HG02852 (cell line): ENCODE measurements at regions not wholly inside any gene's neighbourhood (a gene's known extent, or its start where the extent isn't known, plus 50 kb on each side); places are given as distances from the start of the nearest gene placed in this dataset.
"Not testable (repeated sequence)": the region's sequence is repeated elsewhere in the genome, so short reads cannot be mapped to it uniquely, and the experiment has no call there.

ENCODE experiments used
- ATAC-seq: cut with Tn5 transposase; IDR thresholded peaks from one replicate; pipeline ENCODE4 v1.9.1; 2021; ENCODE audit warnings: mild to moderate bottlenecking, moderate library complexity; ENCODE audit not compliant: unreplicated experiment

GRCh38 chr2:144988591-144988990 is 468.7 kb upstream of the ZEB2 start:
- no peak for ATAC-seq

GRCh38 chr2:144986691-144987090 is 466.8 kb upstream of the ZEB2 start:
- no peak for ATAC-seq

- ATAC-seq: no peak
Measured at GRCh38 chr2:144984038-144984437, 464.1 kb upstream of the ZEB2 start.

GRCh38 chr2:144983107-144983506 is 463.2 kb upstream of the ZEB2 start:
- no peak for ATAC-seq

GRCh38 chr2:144982481-144982880 is 462.6 kb upstream of the ZEB2 start:
- no peak for ATAC-seq

- no peak for ATAC-seq
Measured at GRCh38 chr2:144975881-144976280, 456.0 kb upstream of the ZEB2 start.

GRCh38 chr2:144972676-144973075 is 452.8 kb upstream of the ZEB2 start:
- no peak for ATAC-seq

GRCh38 chr2:144971786-144972335 is 451.9 kb upstream of the ZEB2 start:
- ATAC-seq: no peak

- ATAC-seq: not testable (repeated sequence)
Measured at GRCh38 chr2:144970410-144970809, 450.5 kb upstream of the ZEB2 start.

GRCh38 chr2:144969564-144969963 is 449.6 kb upstream of the ZEB2 start:
- ATAC-seq: not testable (repeated sequence)

GRCh38 chr2:144967961-144968360 is 448.0 kb upstream of the ZEB2 start:
- ATAC-seq: no peak

GRCh38 chr2:144965172-144965571 is 445.3 kb upstream of the ZEB2 start:
- no peak for ATAC-seq

- no peak for ATAC-seq
Measured at GRCh38 chr2:144963031-144963430, 443.1 kb upstream of the ZEB2 start.

GRCh38 chr2:144959416-144959815 is 439.5 kb upstream of the ZEB2 start:
- ATAC-seq: no peak

GRCh38 chr2:144950899-144951560 is 431.1 kb upstream of the ZEB2 start:
- no peak for ATAC-seq

GRCh38 chr2:144948205-144948855 is 428.4 kb upstream of the ZEB2 start:
- ATAC-seq: no peak

GRCh38 chr2:144947709-144948037 is 427.8 kb upstream of the ZEB2 start:
- ATAC-seq: no peak

- ATAC-seq: no peak
Measured at GRCh38 chr2:144946263-144946662, 426.3 kb upstream of the ZEB2 start.

- ATAC-seq: no peak
Measured at GRCh38 chr2:144944546-144945220, 424.8 kb upstream of the ZEB2 start.

GRCh38 chr2:144943986-144944385 is 424.1 kb upstream of the ZEB2 start:
- no peak for ATAC-seq

- no peak for ATAC-seq
Measured at GRCh38 chr2:144943293-144943941, 423.5 kb upstream of the ZEB2 start.
